AG04450 (cell line): ENCODE measurements at regions not wholly inside any gene's neighbourhood (a gene's known extent, or its start where the extent isn't known, plus 50 kb on each side); places are given as distances from the start of the nearest gene placed in this dataset.
A peak's percentile ranks its signal among the peaks of the same experiment; 100 is the strongest.

Experiments
- CTCF ChIA-PET: fragments of 300-600, 350-600 bp; formaldehyde crosslinking; extraction: SDS; loops from one replicate; lab custom pipeline; 2022; ENCODE audit warnings: antibody characterized with exemption, inconsistent platforms; lab: Charles Lee
- POLR2A ChIA-PET: fragments of 350-600 bp; formaldehyde crosslinking; extraction: SDS; loops from one replicate; lab custom pipeline; 2021; ENCODE audit warnings: antibody characterized with exemption, inconsistent platforms; lab: Yijun Ruan, JAX
- DNase-seq: peaks from one replicate; pipeline ENCODE4 v3.0.0-alpha.2; 2011; ENCODE audit warnings: low read depth, low spot score
- H3K27ac ChIP-seq: one replicate; pipeline ENCODE4 v1.5.1; 2012; ENCODE audit warnings: low read depth, low read length, control low read depth
- H3K27me3 ChIP-seq: one replicate; pipeline ENCODE4 v1.6.0; 2012; ENCODE audit warnings: low read length; ENCODE audit not compliant: control insufficient read depth, insufficient read depth
- H3K4me3 ChIP-seq: 2 replicates; pipeline ENCODE4 v1.5.1; 2011; ENCODE audit warnings: mild to moderate bottlenecking, low read depth, low read length, control low read depth
- H3K9me3 ChIP-seq: 2 replicates; pipeline ENCODE4 v1.5.1; 2012; ENCODE audit warnings: low read length; ENCODE audit not compliant: control insufficient read depth, insufficient read depth
- TF ChIP-seq, protein P1 (sequence below): IDR thresholded peaks from 2 replicates; pipeline ENCODE4 v1.5.1; 2011; ENCODE audit warnings: low read depth, low read length, control low read depth, inconsistent platforms

DNA sequence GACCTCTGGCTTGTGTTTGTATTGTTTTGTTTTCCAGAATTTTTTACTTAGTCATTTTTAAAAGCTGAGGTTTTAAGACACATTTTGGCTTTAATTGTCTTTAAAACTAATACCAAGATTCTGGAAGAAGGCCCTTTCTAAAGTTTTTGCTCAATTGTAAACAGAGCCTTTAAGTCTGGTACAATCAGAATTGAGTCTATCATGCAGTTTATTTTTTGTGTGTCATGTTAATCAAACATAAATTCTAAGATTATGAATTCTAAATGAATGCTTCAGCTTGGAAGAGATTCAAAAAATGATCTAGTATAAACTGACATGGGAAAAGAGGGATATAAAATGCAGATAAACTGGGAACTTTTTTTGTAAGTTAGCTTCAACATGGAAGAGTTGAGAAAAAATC is 882.7 kb downstream of the TLE1 start:
- TF ChIP-seq, protein P1, sequence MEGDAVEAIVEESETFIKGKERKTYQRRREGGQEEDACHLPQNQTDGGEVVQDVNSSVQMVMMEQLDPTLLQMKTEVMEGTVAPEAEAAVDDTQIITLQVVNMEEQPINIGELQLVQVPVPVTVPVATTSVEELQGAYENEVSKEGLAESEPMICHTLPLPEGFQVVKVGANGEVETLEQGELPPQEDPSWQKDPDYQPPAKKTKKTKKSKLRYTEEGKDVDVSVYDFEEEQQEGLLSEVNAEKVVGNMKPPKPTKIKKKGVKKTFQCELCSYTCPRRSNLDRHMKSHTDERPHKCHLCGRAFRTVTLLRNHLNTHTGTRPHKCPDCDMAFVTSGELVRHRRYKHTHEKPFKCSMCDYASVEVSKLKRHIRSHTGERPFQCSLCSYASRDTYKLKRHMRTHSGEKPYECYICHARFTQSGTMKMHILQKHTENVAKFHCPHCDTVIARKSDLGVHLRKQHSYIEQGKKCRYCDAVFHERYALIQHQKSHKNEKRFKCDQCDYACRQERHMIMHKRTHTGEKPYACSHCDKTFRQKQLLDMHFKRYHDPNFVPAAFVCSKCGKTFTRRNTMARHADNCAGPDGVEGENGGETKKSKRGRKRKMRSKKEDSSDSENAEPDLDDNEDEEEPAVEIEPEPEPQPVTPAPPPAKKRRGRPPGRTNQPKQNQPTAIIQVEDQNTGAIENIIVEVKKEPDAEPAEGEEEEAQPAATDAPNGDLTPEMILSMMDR = no peak
- Histone ChIP-seq H3K27me3 (no peaks in the 10 kb centered on the region), H3K4me3 (no peak overlapping the region), H3K27ac (no peak overlapping the region), H3K9me3 (no peaks in the 10 kb centered on the region)
- no peak for DNase-seq
- ChIA-PET POLR2A (no interaction called here), CTCF (no interaction called here)

- H3K27ac ChIP-seq = no peak overlapping the region
- ChIA-PET POLR2A (no interaction called here), CTCF (no interaction called here)
- H3K4me3 ChIP-seq = no peak overlapping the region
- TF ChIP-seq, protein P1 = no peak
- no peaks in the 10 kb centered on the region for H3K9me3 ChIP-seq
- DNase-seq = no peak
- H3K27me3 ChIP-seq = no peaks in the 10 kb centered on the region
Observed at GRCh38 chr9:80804873-80805272, 884.5 kb downstream of the TLE1 start.

GRCh38 chr9:80797831-80798688 is 891.3 kb downstream of the TLE1 start:
- CTCF ChIA-PET = interaction anchor here (0.7 kb wide), 1 partner anchor 154 kb away, joined by 3 read pairs; no protein-coding TSS in a partner anchor

DNA sequence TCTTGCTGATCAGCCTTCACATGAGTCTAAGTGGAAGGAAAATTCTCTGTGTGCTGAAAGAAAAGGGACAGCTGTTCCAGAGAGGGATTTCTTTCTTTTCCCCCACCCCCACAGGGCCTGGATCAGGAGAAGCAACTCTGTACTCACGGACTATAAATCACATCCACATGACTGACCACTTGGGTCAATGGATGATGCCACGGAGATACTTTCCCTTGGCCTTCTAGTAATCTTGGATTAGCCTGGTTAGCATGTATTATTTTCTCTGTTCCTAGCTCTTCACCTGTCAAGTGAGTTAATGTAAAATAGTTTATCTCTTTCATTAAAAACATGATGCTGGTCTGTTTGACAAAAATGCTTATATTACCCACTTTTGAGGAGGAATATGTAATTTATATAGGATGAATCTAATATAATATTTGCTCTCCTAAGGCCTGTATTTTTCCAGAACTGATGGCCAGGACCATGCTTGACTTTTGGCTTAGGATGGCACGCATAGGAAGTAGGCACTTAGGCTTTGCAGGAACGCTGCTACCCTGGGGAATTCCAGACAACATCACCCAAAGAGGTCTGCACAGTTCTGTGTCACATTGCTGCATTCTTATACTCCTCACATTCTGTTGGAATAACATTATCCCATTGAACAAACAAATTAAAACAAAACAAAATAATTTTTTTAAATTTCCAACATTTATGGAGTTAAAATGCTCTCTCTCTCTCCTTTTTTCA is 892.1 kb downstream of the TLE1 start:
- ChIA-PET POLR2A (interaction anchor here (0.7 kb wide), 1 partner anchor 390 kb away, joined by 5 read pairs; no protein-coding TSS in a partner anchor), CTCF (interaction anchor here (0.7 kb wide), 1 partner anchor 154 kb away, joined by 3 read pairs; no protein-coding TSS in a partner anchor)
- TF ChIP-seq, protein P1 = no peak
- Histone ChIP-seq H3K27me3 (no peaks in the 10 kb centered on the region), H3K27ac (no peak overlapping the region), H3K4me3 (no peak overlapping the region), H3K9me3 (no peaks in the 10 kb centered on the region)
- DNase-seq = no peak

More at GRCh38 chr9:80797831-80798688, 891.3 kb downstream of the TLE1 start:
- POLR2A ChIA-PET = interaction anchor here (0.6 to 0.7 kb wide), 2 partner anchors 389 to 514 kb away, joined by 3 to 5 read pairs; no protein-coding TSS in a partner anchor
- H3K9me3 ChIP-seq = no peaks in the 10 kb centered on the region
- no peaks in the 10 kb centered on the region for H3K27me3 ChIP-seq
- H3K4me3 ChIP-seq = no peak overlapping the region
- peak; percentile 60 for DNase-seq
- TF ChIP-seq, protein P1 = no peak
- no peak overlapping the region for H3K27ac ChIP-seq

DNA sequence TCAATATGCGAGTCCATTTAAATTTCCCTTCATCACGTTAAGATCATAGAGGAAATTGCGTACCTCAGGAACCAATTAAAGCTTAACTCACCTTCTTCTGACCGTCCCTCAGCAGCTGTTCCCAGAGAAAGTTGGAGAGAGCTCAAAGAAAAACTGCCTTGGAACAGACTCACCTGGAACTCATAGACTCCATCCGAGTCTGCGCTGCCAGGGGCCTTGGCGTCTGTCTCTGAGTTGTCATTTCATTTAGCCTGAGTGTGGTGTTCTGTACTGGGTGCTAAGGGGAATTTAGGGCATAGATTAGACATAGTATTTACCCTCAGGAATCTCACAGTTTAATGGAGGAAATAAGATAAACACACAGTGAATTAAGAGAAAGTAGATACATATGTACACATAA is 892.7 kb downstream of the TLE1 start:
- H3K4me3 ChIP-seq = no peak overlapping the region
- no peak for DNase-seq
- no peaks in the 10 kb centered on the region for H3K9me3 ChIP-seq
- no peak overlapping the region for H3K27ac ChIP-seq
- ChIA-PET CTCF (no interaction called here), POLR2A (no interaction called here)
- TF ChIP-seq, protein P1 = no peak
- H3K27me3 ChIP-seq = no peaks in the 10 kb centered on the region
